NCI-H2107 treated with DMSO at 0.1 percent for 48 hours (cell line): ENCODE measurements at regions not wholly inside any gene's neighbourhood (a gene's known extent, or its start where the extent isn't known, plus 50 kb on each side); places are given as distances from the start of the nearest gene placed in this dataset.

Experiments used
- DNase-seq: peaks from one replicate; lab custom pipeline; 2025; ENCODE audit not compliant: unreplicated experiment; lab: John Stamatoyannopoulos, UW

- no peak for DNase-seq
These were observed 121.8 kb upstream of the ADRA1D start for GRCh38 chr20:4370851-4371250.

- DNase-seq, result no peak
These were observed 120.7 kb upstream of the ADRA1D start for GRCh38 chr20:4369798-4370124.

- DNase-seq, result no peak
These were observed 120.2 kb upstream of the ADRA1D start for GRCh38 chr20:4369119-4369797.

GRCh38 chr20:4366076-4366475 lies 117.0 kb upstream of the ADRA1D start:
- no peak for DNase-seq

- DNase-seq, result no peak
These were observed 109.5 kb upstream of the ADRA1D start for GRCh38 chr20:4358552-4358951.

GRCh38 chr20:4352348-4352747 lies 103.3 kb upstream of the ADRA1D start:
- DNase-seq, result no peak

- no peak for DNase-seq
These were observed 101.0 kb upstream of the ADRA1D start for GRCh38 chr20:4350096-4350495.

- DNase-seq, result no peak
These were observed 95.6 kb upstream of the ADRA1D start for GRCh38 chr20:4344670-4345069.

- DNase-seq, result no peak
These were observed 93.5 kb upstream of the ADRA1D start for GRCh38 chr20:4342609-4343008.

GRCh38 chr20:4341804-4342485 lies 92.9 kb upstream of the ADRA1D start:
- no peak for DNase-seq

- DNase-seq, result no peak
These were observed 86.6 kb upstream of the ADRA1D start for GRCh38 chr20:4335722-4336121.

- no peak for DNase-seq
These were observed 83.2 kb upstream of the ADRA1D start for GRCh38 chr20:4332121-4332860.

GRCh38 chr20:4330011-4330410 lies 80.9 kb upstream of the ADRA1D start:
- DNase-seq, result no peak

GRCh38 chr20:4329232-4329631 lies 80.1 kb upstream of the ADRA1D start:
- no peak for DNase-seq

- DNase-seq, result no peak
These were observed 79.5 kb upstream of the ADRA1D start for GRCh38 chr20:4328541-4328940.

- DNase-seq, result no peak
These were observed 78.9 kb upstream of the ADRA1D start for GRCh38 chr20:4327956-4328355.

GRCh38 chr20:4326195-4327065 lies 77.3 kb upstream of the ADRA1D start:
- no peak for DNase-seq

GRCh38 chr20:4325548-4326187 lies 76.6 kb upstream of the ADRA1D start:
- DNase-seq, result no peak

- DNase-seq, result no peak
These were observed 75.6 kb upstream of the ADRA1D start for GRCh38 chr20:4324611-4325243.

- no peak for DNase-seq
These were observed 73.4 kb upstream of the ADRA1D start for GRCh38 chr20:4322499-4322898.
